Stomach (tissue), 4 donors: ENCODE measurements at regions not wholly inside any gene's neighbourhood (a gene's known extent, or its start where the extent isn't known, plus 50 kb on each side); places are given as distances from the start of the nearest gene placed in this dataset.

ENCODE experiments used
- POLR2A ChIP-seq, 4 donors: fragments of 450-650 bp; IDR thresholded peaks; one replicate each; pipeline ENCODE4 v1.6.1; 2016; ENCODE audit warnings: antibody characterized with exemption in 4 of 4, control low read depth in 2 of 4, mild to moderate bottlenecking in 1 of 4, moderate library complexity in 1 of 4
- POLR2AphosphoS5 ChIP-seq, 3 donors: sonication (generic); formaldehyde crosslinking; IDR thresholded peaks; one replicate each; pipeline ENCODE4 v1.6.1; 2016; ENCODE audit warnings: antibody characterized with exemption in 3 of 3
- TF ChIP-seq, protein P1 (sequence below), 7 experiments: fragments of 450-650 bp in 4 of 7; fragments of 200-600 bp in 3 of 7; sonication (generic) in 3 of 7; IDR thresholded peaks; one replicate each; pipeline ENCODE4 v1.5.1; 2016 to 2019; ENCODE audit warnings: antibody characterized with exemption in 7 of 7, control low read depth in 2 of 7, mild to moderate bottlenecking in 1 of 7

- TF ChIP-seq POLR2AphosphoS5 (IDR thresholded peaks at IDR 0.05), result no peak
- TF ChIP-seq, protein P1, sequence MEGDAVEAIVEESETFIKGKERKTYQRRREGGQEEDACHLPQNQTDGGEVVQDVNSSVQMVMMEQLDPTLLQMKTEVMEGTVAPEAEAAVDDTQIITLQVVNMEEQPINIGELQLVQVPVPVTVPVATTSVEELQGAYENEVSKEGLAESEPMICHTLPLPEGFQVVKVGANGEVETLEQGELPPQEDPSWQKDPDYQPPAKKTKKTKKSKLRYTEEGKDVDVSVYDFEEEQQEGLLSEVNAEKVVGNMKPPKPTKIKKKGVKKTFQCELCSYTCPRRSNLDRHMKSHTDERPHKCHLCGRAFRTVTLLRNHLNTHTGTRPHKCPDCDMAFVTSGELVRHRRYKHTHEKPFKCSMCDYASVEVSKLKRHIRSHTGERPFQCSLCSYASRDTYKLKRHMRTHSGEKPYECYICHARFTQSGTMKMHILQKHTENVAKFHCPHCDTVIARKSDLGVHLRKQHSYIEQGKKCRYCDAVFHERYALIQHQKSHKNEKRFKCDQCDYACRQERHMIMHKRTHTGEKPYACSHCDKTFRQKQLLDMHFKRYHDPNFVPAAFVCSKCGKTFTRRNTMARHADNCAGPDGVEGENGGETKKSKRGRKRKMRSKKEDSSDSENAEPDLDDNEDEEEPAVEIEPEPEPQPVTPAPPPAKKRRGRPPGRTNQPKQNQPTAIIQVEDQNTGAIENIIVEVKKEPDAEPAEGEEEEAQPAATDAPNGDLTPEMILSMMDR (IDR thresholded peaks at IDR 0.05), result no peak
- no peak for TF ChIP-seq POLR2A (IDR thresholded peaks at IDR 0.05)
Observed at GRCh38 chr12:28698553-28698952, 450.5 kb upstream of the FAR2 start.
